Activated B cell treated with CpG ODN at 0.5 μM for 24 hours (primary cell): ENCODE measurements at regions not wholly inside any gene's neighbourhood (a gene's known extent, or its start where the extent isn't known, plus 50 kb on each side); places are given as distances from the start of the nearest gene placed in this dataset.

Source experiments
- ATAC-seq: fragments of 200-7000 bp; cut with Tn5 transposase; one replicate; pipeline ENCODE4 v1.10.0; 2021; ENCODE audit warnings: low read depth, mild to moderate bottlenecking, moderate library complexity
- CTCF ChIA-PET: fragments of 350-600 bp; sonication (Branson Sonifier 250); formaldehyde crosslinking; loops from one replicate; lab custom pipeline; 2021; ENCODE audit warnings: antibody characterized with exemption; lab: Charles Lee
- POLR2A ChIA-PET: fragments of 350-600 bp; sonication (Branson Sonifier 250); formaldehyde crosslinking; loops from one replicate; lab custom pipeline; 2021; ENCODE audit warnings: antibody characterized with exemption; lab: Charles Lee
- DNase-seq: peaks from one replicate; pipeline ENCODE4 v3.0.0; 2022
- H3K27ac Mint-ChIP-seq: one replicate; pipeline ENCODE4 v1.8.0; 2020; ENCODE audit warnings: mixed read lengths
- H3K27me3 Mint-ChIP-seq: one replicate; pipeline ENCODE4 v1.8.0; 2021; ENCODE audit warnings: mixed read lengths
- H3K36me3 Mint-ChIP-seq: one replicate; pipeline ENCODE4 v1.8.0; 2021; ENCODE audit warnings: low read depth, mixed read lengths
- H3K4me1 Mint-ChIP-seq: one replicate; pipeline ENCODE4 v1.8.0; 2021; ENCODE audit warnings: mixed read lengths
- H3K4me3 Mint-ChIP-seq: one replicate; pipeline ENCODE4 v1.8.0; 2020; ENCODE audit warnings: mild to moderate bottlenecking, mixed read lengths
- H3K9me3 Mint-ChIP-seq: one replicate; pipeline ENCODE4 v1.8.0; 2020; ENCODE audit warnings: mixed read lengths
- CTCF ChIP-seq: fragments of 200-600 bp; IDR thresholded peaks from one replicate; pipeline ENCODE4 v1.8.0; 2022; ENCODE audit warnings: antibody characterized with exemption, mild to moderate bottlenecking
- intact Hi-C: fragments of 100-400 bp; cut with micrococcal nuclease; formaldehyde crosslinking; loops from one replicate; pipeline ENCODE4 v1.15.1; 2024

DNA sequence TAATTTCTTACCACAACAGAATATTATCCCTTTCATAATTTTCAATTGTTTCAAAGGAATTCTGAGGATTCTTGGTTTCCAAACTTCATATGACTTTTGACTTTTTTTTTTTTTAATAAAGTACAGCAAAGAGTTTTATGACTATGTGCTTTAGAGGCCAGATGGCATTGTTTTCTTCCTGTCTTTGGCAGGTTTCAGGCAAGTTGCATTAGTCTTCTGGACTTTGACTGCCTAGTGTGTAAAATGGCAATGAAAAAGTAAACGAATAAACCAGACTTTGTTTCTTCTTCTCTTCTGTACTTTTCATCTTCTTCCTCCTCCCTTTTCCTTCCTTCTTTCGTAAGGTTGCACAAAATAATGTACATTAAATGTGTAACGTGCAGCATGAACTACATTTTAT is 172.6 kb upstream of the RBFOX1 start:
- no peaks in the 10 kb centered on the region for H3K36me3 Mint-ChIP-seq
- ATAC-seq = no peak

DNA sequence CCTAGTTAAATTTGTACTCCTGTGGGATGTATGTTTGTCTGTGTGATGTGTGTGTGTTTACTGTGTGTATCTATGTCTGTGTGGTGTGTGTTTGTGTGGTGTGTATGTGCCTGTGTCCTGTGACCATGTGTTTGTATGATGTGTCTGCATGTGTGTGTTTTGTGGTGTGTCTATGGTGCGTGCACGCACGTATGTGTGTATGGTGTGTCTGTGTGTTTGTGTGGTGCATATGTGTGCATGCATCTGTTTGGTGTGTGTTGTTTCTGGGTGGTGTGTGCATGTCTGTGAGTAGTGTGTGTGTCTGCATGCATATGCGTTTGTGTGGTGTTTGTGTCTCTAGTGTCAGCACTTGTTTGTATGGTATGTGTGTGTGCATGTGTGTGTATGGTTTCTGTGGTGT is 174.2 kb upstream of the RBFOX1 start:
- Mint-ChIP-seq H3K27ac (no peak overlapping the region), H3K36me3 (no peaks in the 10 kb centered on the region), H3K27me3 (no peaks in the 10 kb centered on the region), H3K4me1 (no peaks in the 10 kb centered on the region), H3K4me3 (no peak overlapping the region), H3K9me3 (peaks cover 4% of the 10 kb centered on the region)
- intact Hi-C loops = no loop called here
- ChIA-PET CTCF (no interaction called here), POLR2A (no interaction called here)
- TF ChIP-seq CTCF = no peak
- DNase-seq = no peak
- ATAC-seq = no peak

More for the DNA sequence above, 172.6 kb upstream of the RBFOX1 start:
- H3K27ac Mint-ChIP-seq = no peak overlapping the region
- H3K27me3 Mint-ChIP-seq = no peaks in the 10 kb centered on the region
- intact Hi-C loops = no loop called here
- H3K4me3 Mint-ChIP-seq = no peak overlapping the region
- H3K9me3 Mint-ChIP-seq = peaks cover 5% of the 10 kb centered on the region
- ChIA-PET POLR2A (no interaction called here), CTCF (no interaction called here)
- DNase-seq = no peak
- TF ChIP-seq CTCF = no peak
- H3K4me1 Mint-ChIP-seq = no peaks in the 10 kb centered on the region

DNA sequence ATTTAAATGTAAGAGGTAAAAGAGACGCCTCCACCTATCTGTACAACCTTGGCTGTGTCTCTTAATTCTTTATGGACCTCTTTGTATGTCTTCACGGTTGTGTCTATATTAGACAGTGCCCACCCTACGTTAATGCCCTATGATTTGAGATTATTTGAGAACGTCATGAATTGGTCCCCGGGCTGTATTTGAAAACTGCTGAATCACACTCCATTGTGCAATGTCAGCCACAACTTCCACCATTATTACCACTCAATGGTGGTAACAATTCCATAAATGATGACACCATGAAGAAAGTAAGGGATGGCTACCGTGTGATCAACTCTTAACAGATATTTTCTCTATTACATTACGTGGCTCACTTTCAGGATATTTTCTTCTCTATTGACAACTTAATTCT is 182.4 kb upstream of the RBFOX1 start:
- H3K27me3 Mint-ChIP-seq = no peaks in the 10 kb centered on the region
- no peak overlapping the region for H3K4me3 Mint-ChIP-seq
- no peaks in the 10 kb centered on the region for H3K4me1 Mint-ChIP-seq
- no peak for TF ChIP-seq CTCF
- H3K27ac Mint-ChIP-seq = no peak overlapping the region
- DNase-seq (no peak), ATAC-seq (no peak)
- intact Hi-C loops = no loop called here
- ChIA-PET CTCF (no interaction called here), POLR2A (no interaction called here)
- H3K9me3 Mint-ChIP-seq = peaks cover 13% of the 10 kb centered on the region
- no peaks in the 10 kb centered on the region for H3K36me3 Mint-ChIP-seq

GRCh38 chr16:7148606-7149005 is 184.0 kb upstream of the RBFOX1 start:
- CTCF ChIA-PET = no interaction called here
- no peak for DNase-seq

GRCh38 chr16:7140899-7141298 is 191.7 kb upstream of the RBFOX1 start:
- POLR2A ChIA-PET = no interaction called here
- no peak for TF ChIP-seq CTCF
- DNase-seq = no peak
- no peaks in the 10 kb centered on the region for H3K27me3 Mint-ChIP-seq
- no peak overlapping the region for H3K27ac Mint-ChIP-seq
- no peaks in the 10 kb centered on the region for H3K4me1 Mint-ChIP-seq
- CTCF ChIA-PET = no interaction called here
- intact Hi-C loops = no loop called here
- ATAC-seq = no peak
- no peak overlapping the region for H3K4me3 Mint-ChIP-seq
- H3K36me3 Mint-ChIP-seq = no peaks in the 10 kb centered on the region
- peaks cover 13% of the 10 kb centered on the region for H3K9me3 Mint-ChIP-seq

More at GRCh38 chr16:7148606-7149005, 184.0 kb upstream of the RBFOX1 start:
- Mint-ChIP-seq H3K27ac (no peak overlapping the region), H3K36me3 (no peaks in the 10 kb centered on the region), H3K4me3 (no peak overlapping the region), H3K27me3 (no peaks in the 10 kb centered on the region), H3K9me3 (peaks cover 16% of the 10 kb centered on the region), H3K4me1 (no peaks in the 10 kb centered on the region)
- intact Hi-C loops = no loop called here
- ATAC-seq = no peak
- POLR2A ChIA-PET = no interaction called here
- no peak for TF ChIP-seq CTCF
